GM21825 (cell line): ENCODE measurements at regions not wholly inside any gene's neighbourhood (a gene's known extent, or its start where the extent isn't known, plus 50 kb on each side); places are given as distances from the start of the nearest gene placed in this dataset.
"Not testable (repeated sequence)": the region's sequence is repeated elsewhere in the genome, so short reads cannot be mapped to it uniquely, and the experiment has no call there.

Source experiments
- ATAC-seq: cut with Tn5 transposase; IDR thresholded peaks from one replicate; pipeline ENCODE4 v1.9.1; 2021; ENCODE audit warnings: mild to moderate bottlenecking, moderate library complexity; ENCODE audit not compliant: unreplicated experiment

- ATAC-seq: no peak
Measured at GRCh38 chr2:39932198-39932597, 153.1 kb upstream of the THUMPD2 start.

DNA sequence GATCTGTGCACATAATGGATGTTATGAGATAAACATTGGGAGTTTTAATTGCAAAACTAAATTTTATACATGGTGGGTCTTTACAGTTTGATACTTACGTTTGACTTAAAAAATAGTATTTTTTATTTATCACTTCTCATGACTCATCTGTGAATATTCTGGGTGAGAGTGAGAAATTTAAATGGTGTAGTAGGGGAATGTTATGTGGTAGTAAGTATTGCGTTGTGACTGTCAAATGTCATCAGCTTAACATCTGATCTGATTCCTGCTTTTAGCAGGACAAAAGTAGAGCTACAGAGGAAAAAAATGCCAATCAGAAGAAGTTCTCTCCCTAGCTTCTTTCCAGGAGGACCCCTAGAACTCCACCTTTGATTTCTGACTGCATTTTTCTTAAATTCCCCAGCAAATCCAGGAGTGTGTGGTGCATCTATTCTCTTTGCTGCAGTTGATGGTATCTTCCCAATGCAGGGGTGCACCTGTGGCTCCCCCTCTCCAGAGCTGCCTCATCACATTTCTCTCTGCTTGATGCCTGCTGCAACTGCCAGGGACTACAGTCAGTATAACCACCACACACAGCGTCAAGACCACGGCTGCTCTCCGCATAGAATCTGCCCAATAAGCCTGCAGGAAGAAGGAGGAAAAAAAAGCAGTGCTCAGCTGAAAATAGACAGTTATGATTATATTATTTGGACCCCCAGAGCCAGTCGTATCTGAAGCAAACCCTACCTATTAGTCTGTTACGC is 151.3 kb upstream of the THUMPD2 start:
- ATAC-seq: no peak

DNA sequence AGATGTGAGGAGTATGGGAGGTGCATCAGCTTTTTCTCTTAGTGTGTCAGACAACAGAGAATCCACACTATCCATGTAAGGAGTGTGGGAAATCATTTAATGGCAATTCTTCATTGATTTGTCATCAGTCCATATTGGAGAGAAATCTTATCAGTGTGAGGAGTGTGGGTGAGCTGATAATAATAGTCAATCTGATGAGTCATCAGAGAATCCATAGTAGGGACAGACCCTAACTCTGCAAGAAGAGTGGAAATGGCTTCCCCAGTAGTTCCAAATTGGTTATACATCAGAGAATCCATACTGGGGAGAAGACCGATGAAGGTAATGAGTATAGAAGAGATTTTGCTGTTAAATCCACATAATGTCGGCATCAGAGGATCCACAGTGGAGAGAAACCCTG is 150.5 kb upstream of the THUMPD2 start:
- no peak for ATAC-seq

GRCh38 chr2:39925312-39925711 is 146.3 kb upstream of the THUMPD2 start:
- no peak for ATAC-seq

GRCh38 chr2:39923455-39923854 is 144.4 kb upstream of the THUMPD2 start:
- no peak for ATAC-seq

GRCh38 chr2:39922679-39923405 is 143.8 kb upstream of the THUMPD2 start:
- no peak for ATAC-seq

GRCh38 chr2:39920307-39920801 is 141.3 kb upstream of the THUMPD2 start:
- ATAC-seq: no peak

DNA sequence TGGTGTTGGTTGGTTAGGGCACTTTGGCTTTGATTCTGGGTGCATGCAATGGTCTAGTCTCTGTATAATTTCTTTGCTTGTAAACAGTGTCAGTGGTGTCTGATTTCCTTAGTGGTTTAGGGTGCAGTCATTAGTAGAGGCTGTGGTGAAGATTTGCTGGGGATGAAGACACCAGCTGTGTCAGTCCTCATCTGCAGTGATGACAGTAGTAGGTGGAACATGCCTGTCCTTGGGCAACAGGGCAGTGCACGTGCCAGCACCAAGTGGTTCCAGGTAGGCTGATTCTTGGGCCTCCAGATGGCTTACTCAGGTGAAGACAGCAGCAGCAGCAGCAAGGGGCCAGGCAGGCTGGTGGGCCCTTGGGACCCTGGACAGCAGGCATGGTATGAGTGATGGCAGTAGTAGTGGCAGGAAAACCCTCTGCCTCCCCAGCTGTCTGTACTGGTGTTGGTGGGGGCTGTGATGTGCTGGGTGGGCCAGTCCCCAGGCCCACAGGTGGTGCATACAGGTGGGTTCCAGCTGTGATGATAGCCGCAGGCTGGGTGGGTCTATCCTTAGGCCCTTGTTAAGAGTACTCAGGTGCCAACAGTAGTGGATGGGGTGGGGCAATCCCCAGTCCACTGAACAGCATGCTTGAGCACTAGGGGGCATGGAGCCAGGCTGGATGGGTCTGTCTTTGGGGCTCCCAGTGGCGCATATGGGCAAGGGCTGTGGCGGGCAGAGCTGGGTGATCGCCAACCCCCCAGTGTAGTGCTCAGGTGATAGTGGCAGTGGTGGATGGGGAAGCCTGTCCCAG is 140.7 kb upstream of the THUMPD2 start:
- no peak for ATAC-seq

GRCh38 chr2:39918886-39919285 is 139.8 kb upstream of the THUMPD2 start:
- no peak for ATAC-seq

GRCh38 chr2:39917371-39917770 is 138.3 kb upstream of the THUMPD2 start:
- ATAC-seq: not testable (repeated sequence)

DNA sequence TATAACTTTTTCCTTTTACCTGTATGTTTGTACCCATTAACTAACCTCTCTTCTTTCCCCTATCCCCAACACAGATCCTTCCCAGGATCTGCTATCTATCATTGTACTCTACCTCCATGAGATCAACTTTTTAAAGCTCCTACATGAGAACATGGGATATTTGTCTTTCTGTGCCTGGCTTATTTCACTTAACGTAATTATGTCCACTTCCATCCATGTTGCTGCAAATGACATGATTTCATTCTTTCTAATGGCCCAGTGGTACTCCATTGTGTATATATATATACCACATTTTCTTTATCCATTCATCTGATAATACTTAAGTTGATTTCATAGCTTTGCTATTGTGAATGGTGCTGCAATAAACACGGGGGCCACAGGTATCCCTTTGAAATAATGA is 135.9 kb upstream of the THUMPD2 start:
- no peak for ATAC-seq

- peak; percentile 71 for ATAC-seq
Measured at GRCh38 chr2:39913648-39914461, 134.8 kb upstream of the THUMPD2 start.

- no peak for ATAC-seq
Measured at GRCh38 chr2:39902103-39902502, 123.0 kb upstream of the THUMPD2 start.

DNA sequence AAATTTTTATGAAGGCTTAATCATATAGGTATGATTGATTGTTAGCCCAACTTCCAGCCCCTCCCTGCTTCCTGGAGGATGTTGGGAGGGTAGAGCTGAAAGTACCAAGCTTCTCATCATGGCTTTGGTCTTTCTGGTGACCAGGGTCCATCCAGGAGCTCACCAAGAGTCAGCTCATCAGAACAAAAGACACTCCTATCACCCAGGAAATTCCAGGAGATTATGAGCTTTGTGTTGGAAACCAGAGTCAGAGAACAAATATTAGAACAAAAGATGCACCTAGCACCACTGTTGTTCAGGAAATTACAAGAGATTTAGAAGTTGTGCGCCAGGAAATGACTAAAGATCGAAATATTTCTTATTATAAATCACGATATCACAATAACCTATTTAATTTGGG is 119.9 kb upstream of the THUMPD2 start:
- no peak for ATAC-seq

- ATAC-seq: no peak
Measured at GRCh38 chr2:39897273-39897672, 118.2 kb upstream of the THUMPD2 start.

- ATAC-seq: no peak
Measured at GRCh38 chr2:39894082-39894481, 115.0 kb upstream of the THUMPD2 start.

- no peak for ATAC-seq
Measured at GRCh38 chr2:39893616-39894015, 114.6 kb upstream of the THUMPD2 start.

DNA sequence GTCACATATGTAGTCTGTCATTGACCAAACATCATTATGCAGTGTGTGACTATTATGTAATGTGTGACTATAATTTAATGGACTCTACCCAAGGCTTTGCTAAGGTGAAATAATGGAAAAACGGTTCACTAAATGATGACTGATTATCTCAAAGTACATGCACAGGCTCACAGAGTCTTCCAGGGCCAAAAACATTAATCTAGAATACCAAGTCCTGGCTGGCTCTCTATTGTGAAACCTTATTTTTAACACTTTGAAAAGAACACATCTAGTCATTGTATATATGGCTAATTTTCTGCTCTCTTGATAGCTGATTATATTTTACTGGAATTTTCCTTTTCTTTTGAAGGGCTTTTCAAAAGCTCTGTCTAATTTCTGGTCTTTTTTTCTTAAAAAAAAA is 102.9 kb upstream of the THUMPD2 start:
- ATAC-seq: no peak

GRCh38 chr2:39881494-39881893 is 102.4 kb upstream of the THUMPD2 start:
- ATAC-seq: no peak

DNA sequence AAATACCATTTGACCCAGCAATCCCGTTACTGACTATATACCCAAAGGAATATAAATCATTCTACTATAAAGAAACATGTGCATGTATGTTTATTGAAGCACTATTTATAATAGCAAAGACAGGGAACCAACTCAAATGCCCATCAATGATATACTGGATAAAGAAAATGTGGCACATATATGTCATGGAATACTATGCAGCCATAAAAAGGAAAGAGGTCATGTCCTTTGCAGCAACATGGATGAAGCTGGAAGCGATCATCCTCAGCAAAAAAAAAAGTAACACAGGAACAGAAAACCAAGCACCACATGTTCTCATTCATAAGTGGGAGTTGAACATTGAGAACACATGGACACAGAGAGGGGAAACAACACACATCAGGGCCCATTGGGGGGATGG is 99.9 kb upstream of the THUMPD2 start:
- ATAC-seq: not testable (repeated sequence)

GRCh38 chr2:39875914-39876267 is 96.8 kb upstream of the THUMPD2 start:
- ATAC-seq: no peak
